Activated naive CD8-positive, alpha-beta T cell treated with anti-CD3 and anti-CD28 coated beads, Interleukin-2, amount 50 U/mL, for 24 hours (primary cell): ENCODE measurements at regions not wholly inside any gene's neighbourhood (a gene's known extent, or its start where the extent isn't known, plus 50 kb on each side); places are given as distances from the start of the nearest gene placed in this dataset.
A peak's percentile ranks its signal among the peaks of the same experiment; 100 is the strongest.
"Not testable (repeated sequence)": the region's sequence is repeated elsewhere in the genome, so short reads cannot be mapped to it uniquely, and the experiment has no call there.

Experiments
- ATAC-seq: fragments of 150-1000 bp; cut with Tn5 transposase; one replicate; pipeline ENCODE4 v1.10.0; 2021
- DNase-seq: peaks from one replicate; pipeline ENCODE4 v3.0.0; 2021
- H3K27ac Mint-ChIP-seq: one replicate; pipeline ENCODE4 v1.8.0; 2021; ENCODE audit warnings: mild to moderate bottlenecking, mixed read lengths
- H3K27me3 Mint-ChIP-seq: one replicate; pipeline ENCODE4 v1.8.0; 2021; ENCODE audit warnings: mixed read lengths
- H3K36me3 Mint-ChIP-seq: one replicate; pipeline ENCODE4 v1.8.0; 2021; ENCODE audit warnings: low read depth, mixed read lengths
- H3K4me1 Mint-ChIP-seq: one replicate; pipeline ENCODE4 v1.8.0; 2021; ENCODE audit warnings: mixed read lengths
- H3K4me3 Mint-ChIP-seq: one replicate; pipeline ENCODE4 v1.8.0; 2021; ENCODE audit warnings: mild to moderate bottlenecking, moderate library complexity, mixed read lengths
- H3K9me3 Mint-ChIP-seq: one replicate; pipeline ENCODE4 v1.8.0; 2021; ENCODE audit warnings: mixed read lengths

DNA sequence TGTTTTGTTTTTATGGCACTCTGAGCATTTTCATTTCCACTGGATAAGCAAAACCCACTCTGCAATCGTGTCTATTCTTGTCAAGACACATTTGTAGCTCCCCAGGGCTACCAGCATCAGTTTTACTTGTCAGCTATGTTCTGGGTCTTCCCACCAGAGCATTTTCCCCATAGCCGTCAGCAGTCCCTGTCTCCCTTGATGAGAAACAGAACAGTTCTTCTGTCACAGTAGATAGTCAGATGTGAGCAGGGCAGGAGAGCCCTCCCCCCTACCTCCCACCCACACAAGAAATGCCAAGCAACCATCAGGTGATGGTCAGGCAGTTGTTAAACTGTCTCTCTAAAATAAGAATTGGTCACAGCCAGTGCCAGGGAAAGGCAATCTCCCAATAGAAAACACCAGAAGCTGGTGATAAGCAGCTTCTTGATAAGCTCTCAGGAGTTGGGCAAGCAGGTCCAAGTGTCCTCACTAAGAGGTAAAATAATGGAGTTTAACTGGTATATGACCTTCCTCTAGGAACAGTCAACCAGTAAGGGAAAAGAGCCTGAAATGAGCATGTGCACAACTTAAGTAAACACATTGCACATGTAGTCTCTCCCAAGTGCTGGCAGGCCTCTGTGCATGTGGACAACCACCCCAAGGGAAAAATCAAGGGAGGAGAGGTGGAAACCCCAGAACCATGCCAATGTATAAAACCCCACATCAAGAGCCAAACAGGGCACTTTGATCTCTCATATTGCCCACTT, 208.2 kb downstream of the S1PR1 start:
- Mint-ChIP-seq H3K27ac (no peak overlapping the region), H3K9me3 (no peaks in the 10 kb centered on the region), H3K36me3 (no peaks in the 10 kb centered on the region), H3K4me1 (peaks cover 7% of the 10 kb centered on the region), H3K27me3 (peaks cover 8% of the 10 kb centered on the region), H3K4me3 (no peak overlapping the region)
- no peak for ATAC-seq
- DNase-seq, result no peak

GRCh38 chr1:101448018-101448417, 211.2 kb downstream of the S1PR1 start:
- no peak overlapping the region for H3K27ac Mint-ChIP-seq
- H3K4me1 Mint-ChIP-seq, result peaks cover 30% of the 10 kb centered on the region
- no peak for DNase-seq
- no peak overlapping the region for H3K4me3 Mint-ChIP-seq
- no peak for ATAC-seq
- peaks cover 8% of the 10 kb centered on the region for H3K27me3 Mint-ChIP-seq
- no peaks in the 10 kb centered on the region for H3K9me3 Mint-ChIP-seq
- H3K36me3 Mint-ChIP-seq, result no peaks in the 10 kb centered on the region

DNA sequence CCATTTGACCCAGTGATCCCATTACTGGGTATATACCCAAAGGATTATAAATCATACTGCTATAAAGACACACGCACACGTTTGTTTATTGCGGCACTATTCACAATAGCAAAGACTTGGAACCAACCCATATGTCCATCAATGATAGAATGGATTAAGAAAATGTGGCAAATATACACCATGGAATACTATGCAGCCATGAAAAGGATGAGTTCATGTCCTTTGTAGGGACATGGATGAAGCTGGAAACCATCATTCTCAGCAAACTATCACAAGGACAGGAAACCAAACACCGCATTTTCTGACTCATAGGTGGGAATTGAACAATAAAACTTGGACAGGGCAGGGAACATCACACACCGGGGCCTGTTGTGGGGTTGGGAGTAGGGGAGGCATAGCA, 213.9 kb downstream of the S1PR1 start:
- peaks cover 44% of the 10 kb centered on the region for H3K4me1 Mint-ChIP-seq
- DNase-seq, H3K27ac Mint-ChIP-seq, H3K27me3 Mint-ChIP-seq, H3K9me3 Mint-ChIP-seq, ATAC-seq, H3K36me3 Mint-ChIP-seq, H3K4me3 Mint-ChIP-seq: not testable (repeated sequence)

DNA sequence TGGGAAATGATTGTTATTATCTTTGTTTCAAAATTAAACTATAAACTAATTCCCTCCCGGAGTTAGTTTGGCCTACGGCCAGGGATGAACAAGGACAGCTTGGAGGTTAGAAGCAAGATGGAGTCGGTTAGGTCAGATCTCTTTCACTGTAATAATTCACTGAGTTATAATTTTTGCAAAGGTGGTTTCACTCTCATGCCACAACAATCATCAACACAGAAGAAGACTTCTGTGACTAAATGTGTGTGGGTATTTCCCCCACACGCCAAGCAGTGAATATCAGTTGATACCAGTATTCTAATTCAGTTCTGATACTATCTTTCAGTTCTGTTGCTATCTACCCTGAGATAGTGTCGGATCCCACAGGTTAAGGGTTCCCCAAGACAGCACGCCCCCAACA, 215.1 kb downstream of the S1PR1 start:
- Mint-ChIP-seq H3K4me3 (no peak overlapping the region), H3K27ac (no peak overlapping the region), H3K9me3 (no peaks in the 10 kb centered on the region), H3K4me1 (peaks cover 44% of the 10 kb centered on the region), H3K27me3 (peaks cover 10% of the 10 kb centered on the region), H3K36me3 (no peaks in the 10 kb centered on the region)
- ATAC-seq, result peak; percentile 91
- peak; percentile 14 for DNase-seq

- ATAC-seq (no peak), DNase-seq (no peak)
- H3K27ac Mint-ChIP-seq, result no peak overlapping the region
- H3K9me3 Mint-ChIP-seq, result no peaks in the 10 kb centered on the region
- H3K36me3 Mint-ChIP-seq, result no peaks in the 10 kb centered on the region
- peaks cover 44% of the 10 kb centered on the region for H3K4me1 Mint-ChIP-seq
- H3K27me3 Mint-ChIP-seq, result peaks cover 10% of the 10 kb centered on the region
- H3K4me3 Mint-ChIP-seq, result no peak overlapping the region
These were observed 216.0 kb downstream of the S1PR1 start for GRCh38 chr1:101452825-101453224.

DNA sequence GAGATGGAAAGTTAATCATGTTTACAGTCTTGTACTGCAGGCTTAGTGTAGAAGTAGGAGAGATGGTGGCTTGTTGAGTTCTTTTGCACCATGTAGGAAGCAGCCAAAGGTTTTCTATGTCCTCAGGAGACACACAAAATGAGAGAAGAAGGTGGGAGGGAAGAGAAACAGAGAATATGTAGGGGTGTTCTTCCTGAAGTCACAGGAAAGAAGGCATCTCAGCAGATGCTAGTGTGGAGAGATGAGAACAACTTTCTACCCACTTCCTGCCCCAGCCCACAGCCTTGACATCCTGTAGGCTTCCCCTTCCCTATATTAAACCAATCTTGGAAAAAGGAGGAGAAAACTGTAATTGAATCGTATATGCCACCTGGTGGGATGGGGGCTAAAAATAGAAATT, 217.0 kb downstream of the S1PR1 start:
- DNase-seq (no peak), ATAC-seq (no peak)
- H3K4me1 Mint-ChIP-seq, result peaks cover 44% of the 10 kb centered on the region
- H3K9me3 Mint-ChIP-seq, result no peaks in the 10 kb centered on the region
- no peak overlapping the region for H3K4me3 Mint-ChIP-seq
- no peak overlapping the region for H3K27ac Mint-ChIP-seq
- H3K36me3 Mint-ChIP-seq, result no peaks in the 10 kb centered on the region
- peaks cover 4% of the 10 kb centered on the region for H3K27me3 Mint-ChIP-seq

DNA sequence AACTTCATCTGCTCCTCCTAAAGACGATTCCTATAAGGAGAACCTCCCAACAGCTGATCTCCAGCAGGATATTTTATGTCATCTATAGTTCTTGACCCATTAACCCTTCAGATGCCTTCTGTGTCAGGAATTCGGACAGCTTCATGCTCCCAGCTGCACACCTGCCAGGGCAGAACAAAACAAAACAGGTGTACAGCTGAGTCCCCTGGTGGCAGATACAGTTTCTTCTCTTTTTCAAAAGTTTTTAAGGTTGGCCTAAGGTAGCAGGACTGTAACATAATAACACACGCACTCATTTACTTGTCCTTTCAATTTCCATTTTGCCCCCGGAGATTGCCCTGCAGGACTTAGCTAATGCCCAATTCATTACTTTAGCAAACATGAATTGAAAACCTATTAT, 218.3 kb downstream of the S1PR1 start:
- DNase-seq, result no peak
- no peak overlapping the region for H3K4me3 Mint-ChIP-seq
- peaks cover 37% of the 10 kb centered on the region for H3K4me1 Mint-ChIP-seq
- H3K27me3 Mint-ChIP-seq, result peaks cover 2% of the 10 kb centered on the region
- H3K9me3 Mint-ChIP-seq, result no peaks in the 10 kb centered on the region
- H3K27ac Mint-ChIP-seq, result no peak overlapping the region
- H3K36me3 Mint-ChIP-seq, result no peaks in the 10 kb centered on the region
- ATAC-seq, result no peak

DNA sequence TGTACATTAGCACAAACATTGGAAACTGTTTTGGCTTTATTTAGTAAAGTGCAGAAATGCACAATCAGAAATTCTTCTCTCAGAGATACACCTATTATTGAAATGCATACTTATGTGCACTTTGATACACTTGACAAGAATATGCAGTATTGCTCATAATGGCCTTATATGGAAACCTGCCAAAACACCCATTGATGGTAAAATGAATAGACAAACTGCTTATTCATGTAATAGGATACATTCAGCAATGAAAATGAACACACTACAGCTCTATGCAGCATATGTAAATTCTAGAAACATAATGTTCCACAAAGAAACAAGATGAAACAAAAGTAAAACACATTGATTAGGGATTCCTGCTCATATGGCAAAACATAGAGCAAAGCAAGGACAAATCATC, 223.9 kb downstream of the S1PR1 start:
- H3K36me3 Mint-ChIP-seq, result no peaks in the 10 kb centered on the region
- no peak overlapping the region for H3K27ac Mint-ChIP-seq
- H3K4me3 Mint-ChIP-seq, result no peak overlapping the region

DNA sequence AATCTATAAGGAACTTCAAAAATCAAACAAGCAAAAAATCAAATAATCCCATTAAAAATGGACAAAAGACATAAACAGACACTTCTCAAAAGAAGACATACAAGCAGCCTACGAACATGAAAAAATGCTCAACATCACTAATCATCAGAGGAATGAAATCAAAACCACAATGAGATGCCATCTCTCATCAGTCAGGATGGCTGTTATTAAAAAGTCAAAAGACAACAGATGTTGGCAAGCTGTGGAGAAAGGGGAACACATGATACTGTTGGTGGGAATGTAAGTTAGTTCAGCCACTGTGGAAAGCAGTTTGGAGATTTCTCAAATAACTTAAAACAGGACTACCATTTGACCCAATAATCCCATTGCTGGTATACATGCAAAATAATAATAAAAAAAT, 226.4 kb downstream of the S1PR1 start:
- no peaks in the 10 kb centered on the region for H3K9me3 Mint-ChIP-seq
- H3K27me3 Mint-ChIP-seq, result peaks cover 3% of the 10 kb centered on the region
- no peak overlapping the region for H3K4me3 Mint-ChIP-seq
- H3K4me1 Mint-ChIP-seq, result no peaks in the 10 kb centered on the region
- no peaks in the 10 kb centered on the region for H3K36me3 Mint-ChIP-seq
- no peak for DNase-seq
- no peak overlapping the region for H3K27ac Mint-ChIP-seq
- ATAC-seq, result no peak

More for the DNA sequence above, 223.9 kb downstream of the S1PR1 start:
- H3K27me3 Mint-ChIP-seq, result peaks cover 5% of the 10 kb centered on the region
- H3K9me3 Mint-ChIP-seq, result no peaks in the 10 kb centered on the region
- no peak for DNase-seq
- ATAC-seq, result no peak
- H3K4me1 Mint-ChIP-seq, result no peaks in the 10 kb centered on the region

DNA sequence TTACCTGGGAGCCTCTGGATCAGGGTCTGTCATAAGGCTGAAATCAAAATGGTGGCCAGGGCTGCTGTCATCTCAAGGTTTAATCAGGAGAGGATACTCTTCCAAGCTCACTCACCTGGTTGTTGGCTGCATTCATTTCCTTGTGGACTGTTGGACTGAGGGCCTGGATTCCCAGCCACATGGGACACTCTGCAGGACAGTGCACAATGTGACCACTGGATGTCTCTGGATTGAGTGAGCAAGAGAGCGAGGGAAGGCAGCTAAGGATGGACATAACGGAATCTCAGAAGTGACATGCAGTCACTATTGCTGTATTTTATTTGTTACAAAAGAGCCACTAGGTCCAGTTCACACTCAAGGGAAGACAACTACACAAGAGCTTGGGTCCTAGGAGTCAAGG, 229.1 kb downstream of the S1PR1 start:
- Mint-ChIP-seq H3K9me3 (peaks cover 4% of the 10 kb centered on the region), H3K27ac (no peak overlapping the region), H3K4me1 (no peaks in the 10 kb centered on the region), H3K36me3 (no peaks in the 10 kb centered on the region), H3K27me3 (peaks cover 3% of the 10 kb centered on the region), H3K4me3 (no peak overlapping the region)
- no peak for DNase-seq
- ATAC-seq, result no peak

GRCh38 chr1:101474039-101474665, 237.3 kb downstream of the S1PR1 start:
- Mint-ChIP-seq H3K36me3 (peaks cover 2% of the 10 kb centered on the region), H3K27ac (no peak overlapping the region), H3K4me1 (no peaks in the 10 kb centered on the region), H3K27me3 (no peaks in the 10 kb centered on the region), H3K9me3 (peaks cover 19% of the 10 kb centered on the region), H3K4me3 (no peak overlapping the region)
- ATAC-seq (no peak), DNase-seq (no peak)

- no peak overlapping the region for H3K4me3 Mint-ChIP-seq
These were observed 239.7 kb downstream of the S1PR1 start for GRCh38 chr1:101476541-101476940.

DNA sequence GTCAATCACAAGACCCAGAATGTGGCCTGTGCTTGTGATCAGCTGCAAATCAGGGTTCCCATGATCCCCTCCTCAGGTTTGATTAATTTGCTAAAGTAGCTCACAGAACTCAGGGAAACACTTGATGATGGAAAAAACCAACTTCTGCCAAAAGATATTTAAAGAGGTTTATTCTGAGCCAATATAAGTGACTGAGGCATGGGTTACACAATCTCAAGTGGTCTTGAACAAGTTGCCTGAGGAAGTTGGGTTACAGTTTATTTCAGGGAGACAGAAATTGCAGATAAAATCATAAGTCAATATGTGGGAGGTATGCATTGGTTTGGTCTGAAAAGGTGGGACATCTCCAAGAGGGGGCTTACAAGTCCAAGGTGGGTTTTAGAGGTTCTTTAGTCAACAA, 243.1 kb downstream of the S1PR1 start:
- Mint-ChIP-seq H3K4me1 (peaks cover 2% of the 10 kb centered on the region), H3K36me3 (no peaks in the 10 kb centered on the region), H3K4me3 (no peak overlapping the region), H3K9me3 (no peaks in the 10 kb centered on the region), H3K27ac (no peak overlapping the region), H3K27me3 (no peaks in the 10 kb centered on the region)
- ATAC-seq, result no peak
- no peak for DNase-seq

More at GRCh38 chr1:101476541-101476940, 239.7 kb downstream of the S1PR1 start:
- no peak overlapping the region for H3K27ac Mint-ChIP-seq
- peaks cover 2% of the 10 kb centered on the region for H3K4me1 Mint-ChIP-seq
- no peaks in the 10 kb centered on the region for H3K27me3 Mint-ChIP-seq
- H3K9me3 Mint-ChIP-seq, result peaks cover 10% of the 10 kb centered on the region
- ATAC-seq (no peak), DNase-seq (no peak)
- peaks cover 1% of the 10 kb centered on the region for H3K36me3 Mint-ChIP-seq

GRCh38 chr1:101482306-101482705, 245.5 kb downstream of the S1PR1 start:
- H3K27me3 Mint-ChIP-seq, result no peaks in the 10 kb centered on the region
- H3K27ac Mint-ChIP-seq, result no peak overlapping the region
- no peaks in the 10 kb centered on the region for H3K9me3 Mint-ChIP-seq
- peaks cover 2% of the 10 kb centered on the region for H3K4me1 Mint-ChIP-seq
- no peaks in the 10 kb centered on the region for H3K36me3 Mint-ChIP-seq
- ATAC-seq (no peak), DNase-seq (no peak)
- no peak overlapping the region for H3K4me3 Mint-ChIP-seq

DNA sequence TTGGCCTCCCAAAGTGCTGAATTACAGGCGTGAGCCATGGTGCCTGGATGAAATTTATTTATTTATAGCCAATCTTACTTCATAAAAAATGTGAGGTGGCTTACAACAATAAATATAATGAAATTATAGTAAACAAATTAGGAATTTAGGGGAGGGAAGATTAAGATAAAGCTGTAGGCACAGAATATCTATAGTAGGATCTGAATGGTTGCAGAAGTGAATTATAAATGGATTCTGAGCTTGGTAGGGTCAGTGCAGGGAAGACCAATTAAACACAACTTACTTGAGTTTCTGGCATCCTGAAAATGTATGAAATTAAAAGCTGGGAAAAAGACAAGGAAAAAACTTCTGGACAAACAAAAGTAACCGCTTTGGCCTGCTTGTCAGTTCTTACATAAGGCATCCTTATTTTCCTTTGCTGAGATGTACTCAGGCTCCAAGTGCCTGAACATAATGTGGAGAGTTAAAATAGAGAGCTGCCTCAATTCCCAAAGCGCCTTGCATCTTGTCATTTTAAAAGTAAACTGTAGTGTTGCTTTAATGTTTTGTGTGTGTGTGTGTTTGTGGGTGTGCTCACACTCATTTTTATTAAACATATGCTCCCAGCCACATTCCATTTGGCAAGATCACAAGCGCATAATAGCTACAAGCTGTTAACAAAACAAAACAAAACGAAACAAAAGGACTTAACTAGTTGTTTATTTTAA, 247.3 kb downstream of the S1PR1 start:
- no peak for ATAC-seq
- no peak overlapping the region for H3K4me3 Mint-ChIP-seq

More for the DNA sequence above, 247.3 kb downstream of the S1PR1 start:
- H3K27me3 Mint-ChIP-seq, result no peaks in the 10 kb centered on the region
- H3K9me3 Mint-ChIP-seq, result no peaks in the 10 kb centered on the region
- H3K27ac Mint-ChIP-seq, result no peak overlapping the region
- DNase-seq, result no peak
- H3K4me1 Mint-ChIP-seq, result peaks cover 2% of the 10 kb centered on the region
- H3K36me3 Mint-ChIP-seq, result no peaks in the 10 kb centered on the region
